B cell (primary cell): ENCODE measurements at regions not wholly inside any gene's neighbourhood (a gene's known extent, or its start where the extent isn't known, plus 50 kb on each side); places are given as distances from the start of the nearest gene placed in this dataset.

Experiments
- ATAC-seq: fragments of 200-7000 bp; cut with Tn5 transposase; one replicate; pipeline ENCODE4 v1.10.0; 2021; ENCODE audit warnings: low read depth, mild to moderate bottlenecking, moderate number of reproducible peaks, moderate library complexity
- CTCF ChIA-PET: fragments of 350-600 bp; sonication (Branson Sonifier 250); formaldehyde crosslinking; loops from one replicate; lab custom pipeline; 2021; ENCODE audit warnings: antibody characterized with exemption, inconsistent platforms; lab: Charles Lee
- POLR2A ChIA-PET: fragments of 350-600 bp; sonication (Branson Sonifier 250); formaldehyde crosslinking; loops from one replicate; lab custom pipeline; 2021; ENCODE audit warnings: antibody characterized with exemption; lab: Charles Lee
- DNase-seq: peaks from one replicate; pipeline ENCODE4 v3.0.0; 2013
- H2AFZ ChIP-seq: 2 replicates; pipeline ENCODE4 v1.6.1; 2012; ENCODE audit warnings: mild to moderate bottlenecking, low read depth, low read length; ENCODE audit not compliant: insufficient read depth, poor library complexity, severe bottlenecking
- H3K27ac ChIP-seq, 2 donors: 1 replicate in 1 of 2; 2 replicates in 1 of 2; pipeline ENCODE4 v1.5.1; 2012 to 2013; ENCODE audit warnings: low read length in 2 of 2, mild to moderate bottlenecking in 2 of 2, moderate library complexity in 1 of 2
- H3K27me3 ChIP-seq, 4 experiments: fragments of 200-600 bp in 1 of 4; sonication (generic) in 1 of 4; replicated peaks in 1 of 4; 1 replicate in 2 of 4; 2 replicates in 2 of 4; pipeline versions ENCODE4 v1.6.1 to v1.7.0; 2013 to 2016; ENCODE audit warnings: low read length in 3 of 4, mild to moderate bottlenecking in 2 of 4, mixed read lengths in 1 of 4, moderate library complexity in 1 of 4; ENCODE audit not compliant: insufficient read depth in 4 of 4, control insufficient read depth in 3 of 4; ENCODE audit errors: control extremely low read depth in 1 of 4
- H3K36me3 ChIP-seq, 2 experiments: replicated peaks in 1 of 2; 1 replicate in 1 of 2; 2 replicates in 1 of 2; pipeline versions ENCODE4 v1.6.1 to v1.7.1; 2013; ENCODE audit warnings: low read length in 1 of 2; ENCODE audit not compliant: insufficient read depth in 2 of 2, control insufficient read depth in 1 of 2; ENCODE audit errors: control extremely low read depth in 1 of 2, extremely low read depth in 1 of 2
- H3K4me1 ChIP-seq, 2 donors: fragments of 200-600 bp in 1 of 2; sonication (generic) in 1 of 2; 1 replicate in 1 of 2; 2 replicates in 1 of 2; pipeline versions ENCODE4 v1.5.1 to v1.6.1; 2013 to 2017; ENCODE audit warnings: low read length in 2 of 2; ENCODE audit not compliant: control insufficient read depth in 2 of 2, insufficient read depth in 2 of 2
- H3K4me2 ChIP-seq: replicated peaks from 2 replicates; pipeline ENCODE3; 2012; ENCODE audit warnings: mild to moderate bottlenecking, low read depth, low read length; ENCODE audit not compliant: poor library complexity, severe bottlenecking
- H3K4me3 ChIP-seq, 5 experiments: fragments of 200-600 bp in 1 of 5; sonication (generic) in 1 of 5; 1 replicate in 3 of 5; 2 replicates in 2 of 5; pipeline versions ENCODE4 v1.5.1 to v1.7.0; 2011 to 2016; ENCODE audit warnings: low read length in 4 of 5, mild to moderate bottlenecking in 4 of 5, low read depth in 2 of 5, control low read depth in 1 of 5, moderate library complexity in 1 of 5; ENCODE audit not compliant: insufficient read depth in 1 of 5; ENCODE audit errors: control extremely low read depth in 1 of 5, extremely low read depth in 1 of 5
- H3K79me2 ChIP-seq: fragments of 200-600 bp; sonication (generic); one replicate; pipeline ENCODE4 v1.6.0; 2016; ENCODE audit warnings: low read length; ENCODE audit not compliant: control insufficient read depth, insufficient read depth
- H3K9ac ChIP-seq: fragments of 200-600 bp; sonication (generic); 2 replicates; pipeline ENCODE4 v1.6.1; 2017; ENCODE audit warnings: mild to moderate bottlenecking, low read length, moderate library complexity
- H3K9me3 ChIP-seq, 3 donors: one replicate each; pipeline versions ENCODE4 v1.6.1 to v1.7.1; 2013; ENCODE audit warnings: low read length in 2 of 3; ENCODE audit not compliant: control insufficient read depth in 2 of 3, insufficient read depth in 1 of 3; ENCODE audit errors: control extremely low read depth in 1 of 3
- H4K20me1 ChIP-seq: 2 replicates; pipeline ENCODE4 v1.6.0; 2012; ENCODE audit warnings: mild to moderate bottlenecking, low read length; ENCODE audit not compliant: insufficient read depth, control insufficient read depth, poor library complexity, severe bottlenecking
- H3K27ac Mint-ChIP-seq: one replicate; pipeline ENCODE4 v1.8.0; 2021; ENCODE audit warnings: mixed read lengths
- H3K27me3 Mint-ChIP-seq: one replicate; pipeline ENCODE4 v1.8.0; 2021; ENCODE audit warnings: mixed read lengths
- H3K4me1 Mint-ChIP-seq: one replicate; pipeline ENCODE4 v1.8.0; 2021; ENCODE audit warnings: mixed read lengths
- H3K4me3 Mint-ChIP-seq: one replicate; pipeline ENCODE4 v1.8.0; 2021; ENCODE audit warnings: mixed read lengths
- H3K9me3 Mint-ChIP-seq: one replicate; pipeline ENCODE4 v1.8.0; 2022; ENCODE audit warnings: mixed read lengths; ENCODE audit not compliant: insufficient read depth
- CTCF ChIP-seq: fragments of 200-600 bp; IDR thresholded peaks from one replicate; pipeline ENCODE4 v1.8.0; 2022; ENCODE audit warnings: antibody characterized with exemption, mild to moderate bottlenecking
- EZH2 ChIP-seq: IDR thresholded peaks from 2 replicates; pipeline ENCODE4 v1.6.1; 2012; ENCODE audit warnings: borderline replicate concordance, low read depth, mild to moderate bottlenecking, moderate library complexity, low read length; ENCODE audit not compliant: insufficient read depth, poor library complexity, severe bottlenecking
- WGBS: methylation state at CpG from one replicate; pipeline ENCODE4 v1.1.5; 2013; ENCODE audit warnings: missing lambda C conversion rate; ENCODE audit not compliant: insufficient coverage; 5-methylcytosine and 5-hydroxymethylcytosine counted together
- intact Hi-C: fragments of 100-400 bp; cut with micrococcal nuclease; formaldehyde crosslinking; loops from one replicate; pipeline ENCODE4 v1.10.0; 2022

GRCh38 chr2:180376066-180376465 is 369.0 kb upstream of the CWC22 start:
- TF ChIP-seq EZH2 (no peak), CTCF (no peak)
- DNase-seq: no peak
- ATAC-seq: no peak
- Histone ChIP-seq H3K36me3 (no peaks in the 10 kb centered on the region), H3K27me3 (no peaks in the 10 kb centered on the region), H2AFZ (no peak overlapping the region), H3K4me1 (no peaks in the 10 kb centered on the region), H3K79me2 (no peaks in the 10 kb centered on the region), H3K4me2 (no peak overlapping the region), H4K20me1 (no peaks in the 10 kb centered on the region), H3K4me3 (no peak overlapping the region), H3K27ac (no peak overlapping the region), H3K9ac (no peak overlapping the region), H3K9me3 (peaks cover 0 to 7% (median 0%) of the 10 kb centered on the region in 3 donors)
- ChIA-PET CTCF (no interaction called here), POLR2A (no interaction called here)
- H3K27me3 Mint-ChIP-seq: no peaks in the 10 kb centered on the region
- intact Hi-C loops: no loop called here
- H3K9me3 Mint-ChIP-seq: no peaks in the 10 kb centered on the region
- H3K4me3 Mint-ChIP-seq: no peak overlapping the region
- WGBS: no CpG with 5 or more reads among the region's 3 CpGs
- H3K4me1 Mint-ChIP-seq: no peaks in the 10 kb centered on the region
- no peak overlapping the region for H3K27ac Mint-ChIP-seq

GRCh38 chr2:180374502-180375281 is 367.6 kb upstream of the CWC22 start:
- ATAC-seq (no peak), DNase-seq (no peak)
- Histone ChIP-seq H3K4me2 (no peak overlapping the region), H2AFZ (no peak overlapping the region), H3K4me1 (no peaks in the 10 kb centered on the region), H3K79me2 (no peaks in the 10 kb centered on the region), H3K27me3 (no peaks in the 10 kb centered on the region), H3K9me3 (peaks cover 0 to 7% (median 0%) of the 10 kb centered on the region in 3 donors), H3K36me3 (no peaks in the 10 kb centered on the region), H4K20me1 (no peaks in the 10 kb centered on the region), H3K9ac (no peak overlapping the region), H3K27ac (no peak overlapping the region), H3K4me3 (no peak overlapping the region)
- intact Hi-C loops: no loop called here
- CTCF ChIA-PET: interaction anchor here (0.6 kb wide), 1 partner anchor 18 kb away, joined by 3 read pairs; no protein-coding TSS in a partner anchor
- no CpG with 5 or more reads among the region's 3 CpGs for whole genome bisulfite sequencing
- POLR2A ChIA-PET: no interaction called here
- Mint-ChIP-seq H3K4me1 (no peaks in the 10 kb centered on the region), H3K4me3 (no peak overlapping the region), H3K27me3 (no peaks in the 10 kb centered on the region), H3K9me3 (no peaks in the 10 kb centered on the region), H3K27ac (no peak overlapping the region)
- TF ChIP-seq EZH2 (no peak), CTCF (no peak)
